Spleen (tissue), 11 donors: ENCODE measurements at regions not wholly inside any gene's neighbourhood (a gene's known extent, or its start where the extent isn't known, plus 50 kb on each side); places are given as distances from the start of the nearest gene placed in this dataset.

Experiments used
- DNase-seq: peaks from one replicate; pipeline ENCODE4 v3.0.0-alpha.2; 2020
- H3K27ac ChIP-seq, 8 donors: fragments of 200-600 bp; sonication (generic) in 7 of 8; 1 replicate in 4 of 8; 2 replicates in 4 of 8; pipeline versions ENCODE4 v1.5.0 to v1.8.0; 2016 to 2021; ENCODE audit warnings: inconsistent platforms in 4 of 8, mild to moderate bottlenecking in 4 of 8, moderate library complexity in 1 of 8
- H3K27me3 ChIP-seq, 7 donors: fragments of 200-600 bp; sonication (generic) in 6 of 7; replicated peaks in 1 of 7; 1 replicate in 4 of 7; 2 replicates in 3 of 7; pipeline versions ENCODE4 v1.5.0 to v1.8.0; 2016 to 2021; ENCODE audit warnings: inconsistent platforms in 3 of 7, mild to moderate bottlenecking in 1 of 7
- H3K36me3 ChIP-seq, 6 donors: fragments of 200-600 bp; sonication (generic) in 5 of 6; 1 replicate in 4 of 6; 2 replicates in 2 of 6; pipeline versions ENCODE4 v1.5.0 to v1.8.0; 2016 to 2021; ENCODE audit warnings: inconsistent platforms in 2 of 6
- H3K4me1 ChIP-seq, 6 donors: fragments of 200-600 bp; sonication (generic) in 5 of 6; 1 replicate in 3 of 6; 2 replicates in 3 of 6; pipeline versions ENCODE4 v1.5.0 to v1.8.0; 2016 to 2021; ENCODE audit warnings: inconsistent platforms in 3 of 6
- H3K4me3 ChIP-seq, 8 donors: fragments of 200-600 bp; sonication (generic) in 7 of 8; 1 replicate in 4 of 8; 2 replicates in 4 of 8; pipeline versions ENCODE4 v1.5.0 to v1.8.0; 2016 to 2021; ENCODE audit warnings: inconsistent platforms in 4 of 8, mild to moderate bottlenecking in 4 of 8, moderate library complexity in 2 of 8
- H3K9me3 ChIP-seq, 8 donors: fragments of 200-600 bp; sonication (generic) in 7 of 8; 1 replicate in 4 of 8; 2 replicates in 4 of 8; pipeline versions ENCODE4 v1.5.0 to v1.8.0; 2016 to 2021; ENCODE audit warnings: inconsistent platforms in 4 of 8
- POLR2A ChIP-seq, 3 donors: fragments of 450-650 bp; IDR thresholded peaks; one replicate each; pipeline ENCODE4 v1.5.1; 2017; ENCODE audit warnings: antibody characterized with exemption in 3 of 3, mild to moderate bottlenecking in 1 of 3
- POLR2AphosphoS5 ChIP-seq, 3 donors: sonication (generic); formaldehyde crosslinking; IDR thresholded peaks; one replicate each; pipeline ENCODE4 v1.5.1; 2017; ENCODE audit warnings: antibody characterized with exemption in 3 of 3
- WGBS, 5 donors: extraction: QIAGEN DNeasy Blood & Tissue Kit in 3 of 5; methylation state at CpG; one replicate each; pipeline versions ENCODE4 v1.1.5 to v1.1.7; 2013 to 2018; 5-methylcytosine and 5-hydroxymethylcytosine counted together
- intact Hi-C: fragments of 100-400 bp; cut with DNase I; formaldehyde crosslinking; loops from one replicate; pipeline ENCODE4 v1.15.0; 2023; ENCODE audit warnings: low total_unique reads
- TF ChIP-seq, protein P1 (sequence below), 11 experiments: fragments of 200-600 bp in 7 of 11; fragments of 450-650 bp in 4 of 11; sonication (generic) in 4 of 11; IDR thresholded peaks in 8 of 11; conservative IDR thresholded peaks in 3 of 11; 1 replicate in 7 of 11; 2 replicates in 4 of 11; pipeline versions ENCODE4 v1.4.0 to v1.8.0; 2016 to 2021; ENCODE audit warnings: antibody characterized with exemption in 11 of 11, inconsistent platforms in 4 of 11, mild to moderate bottlenecking in 1 of 11
- donor health status: healthy with polysubstance abuse.
- donor health status: DM: no; HTN: no; CAD: no; lungs with moderate emphysema.
- donor health status: DM: no; HTN: no; CAD: no.
- donor health status: Bipolar disorder and iron deficiency.
- donor health status: healthy.
- donor health status: DM: no; HTN: no; CAD: no.
- donor health status: DM: yes; HTN: yes; CAD: no.

DNA sequence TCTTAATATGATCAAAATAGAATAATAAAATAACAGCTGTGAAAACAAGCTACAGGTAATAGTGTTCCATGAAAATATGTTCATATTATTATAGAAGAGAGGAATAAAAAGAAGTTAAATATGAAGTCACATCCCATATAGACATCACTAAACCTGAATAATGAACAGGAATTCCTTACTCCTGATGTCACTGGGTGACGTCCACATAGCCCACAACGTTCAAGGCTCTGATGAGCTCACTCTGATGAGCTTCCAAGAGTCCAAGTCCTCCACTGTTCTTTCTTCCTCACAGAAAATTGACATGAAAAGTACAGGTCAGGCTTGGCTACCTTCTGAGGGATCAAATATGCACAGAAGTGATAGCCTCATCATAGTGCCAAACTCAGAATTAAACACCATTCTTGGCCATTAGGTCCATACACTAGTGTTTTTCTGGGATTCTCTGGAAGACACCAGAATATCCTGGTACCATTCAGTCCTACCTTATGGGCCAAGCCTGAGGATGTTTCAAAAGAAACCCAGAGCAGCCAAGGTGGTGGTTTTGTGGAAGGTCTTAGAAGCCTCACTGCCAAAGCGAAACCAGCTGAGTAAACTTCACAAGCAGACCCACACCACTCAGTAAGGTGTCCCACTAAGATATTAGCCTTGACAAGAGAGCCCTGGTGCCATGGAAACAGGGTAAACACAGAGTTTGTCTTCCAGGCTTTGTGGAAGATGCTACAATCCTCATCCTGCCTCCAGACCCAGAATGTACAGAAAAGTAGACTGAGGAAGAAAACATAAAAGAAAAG, 138.4 kb upstream of the HHIP start:
- H3K27me3 ChIP-seq: no peaks in the 10 kb centered on the region
- intact Hi-C loops: no loop called here
- no peak overlapping the region for H3K4me3 ChIP-seq
- no peaks in the 10 kb centered on the region for H3K4me1 ChIP-seq
- TF ChIP-seq, protein P1, sequence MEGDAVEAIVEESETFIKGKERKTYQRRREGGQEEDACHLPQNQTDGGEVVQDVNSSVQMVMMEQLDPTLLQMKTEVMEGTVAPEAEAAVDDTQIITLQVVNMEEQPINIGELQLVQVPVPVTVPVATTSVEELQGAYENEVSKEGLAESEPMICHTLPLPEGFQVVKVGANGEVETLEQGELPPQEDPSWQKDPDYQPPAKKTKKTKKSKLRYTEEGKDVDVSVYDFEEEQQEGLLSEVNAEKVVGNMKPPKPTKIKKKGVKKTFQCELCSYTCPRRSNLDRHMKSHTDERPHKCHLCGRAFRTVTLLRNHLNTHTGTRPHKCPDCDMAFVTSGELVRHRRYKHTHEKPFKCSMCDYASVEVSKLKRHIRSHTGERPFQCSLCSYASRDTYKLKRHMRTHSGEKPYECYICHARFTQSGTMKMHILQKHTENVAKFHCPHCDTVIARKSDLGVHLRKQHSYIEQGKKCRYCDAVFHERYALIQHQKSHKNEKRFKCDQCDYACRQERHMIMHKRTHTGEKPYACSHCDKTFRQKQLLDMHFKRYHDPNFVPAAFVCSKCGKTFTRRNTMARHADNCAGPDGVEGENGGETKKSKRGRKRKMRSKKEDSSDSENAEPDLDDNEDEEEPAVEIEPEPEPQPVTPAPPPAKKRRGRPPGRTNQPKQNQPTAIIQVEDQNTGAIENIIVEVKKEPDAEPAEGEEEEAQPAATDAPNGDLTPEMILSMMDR (IDR thresholded peaks at IDR 0.05 in 8 of 11, conservative IDR thresholded peaks at IDR 0.05 in 3 of 11): no peak
- TF ChIP-seq POLR2A (IDR thresholded peaks at IDR 0.05) (no peak), POLR2AphosphoS5 (IDR thresholded peaks at IDR 0.05) (no peak)
- H3K36me3 ChIP-seq: no peaks in the 10 kb centered on the region
- no peak overlapping the region for H3K27ac ChIP-seq
- WGBS, 5 donors: 54 to 77% (median 69%) methylated on average over 3 of the region's 3 CpGs
- no peak for DNase-seq
- no peaks in the 10 kb centered on the region for H3K9me3 ChIP-seq

GRCh38 chr4:144509088-144510015, 136.6 kb upstream of the HHIP start:
- no peak overlapping the region for H3K27ac ChIP-seq
- no peaks in the 10 kb centered on the region for H3K36me3 ChIP-seq
- no peak overlapping the region for H3K4me3 ChIP-seq
- H3K9me3 ChIP-seq: no peaks in the 10 kb centered on the region
- intact Hi-C loops: no loop called here
- no peaks in the 10 kb centered on the region for H3K27me3 ChIP-seq
- DNase-seq: no peak
- WGBS, 5 donors: 82 to 85% (median 84%) methylated on average over 17 of the region's 17 CpGs
- TF ChIP-seq, protein P1 (IDR thresholded peaks at IDR 0.05 in 8 of 11, conservative IDR thresholded peaks at IDR 0.05 in 3 of 11): no peak
- TF ChIP-seq POLR2A (IDR thresholded peaks at IDR 0.05): no peak
- no peak for TF ChIP-seq POLR2AphosphoS5 (IDR thresholded peaks at IDR 0.05)
- no peaks in the 10 kb centered on the region for H3K4me1 ChIP-seq

GRCh38 chr4:144514736-144515135, 131.2 kb upstream of the HHIP start:
- no peak for DNase-seq
- Histone ChIP-seq H3K9me3 (no peaks in the 10 kb centered on the region), H3K27ac (no peak overlapping the region), H3K36me3 (no peaks in the 10 kb centered on the region), H3K4me1 (no peaks in the 10 kb centered on the region), H3K27me3 (peaks cover 0 to 5% (median 0%) of the 10 kb centered on the region in 7 donors), H3K4me3 (no peak overlapping the region)
- intact Hi-C loops: no loop called here
- TF ChIP-seq, protein P1 (IDR thresholded peaks at IDR 0.05 in 8 of 11, conservative IDR thresholded peaks at IDR 0.05 in 3 of 11): no peak
- no peak for TF ChIP-seq POLR2A (IDR thresholded peaks at IDR 0.05)
- TF ChIP-seq POLR2AphosphoS5 (IDR thresholded peaks at IDR 0.05): no peak
- 43 to 74% (median 59%) methylated on average over 1 of the region's 1 CpG for WGBS, 5 donors
